BLaER1 (cell line): ENCODE measurements at regions not wholly inside any gene's neighbourhood (a gene's known extent, or its start where the extent isn't known, plus 50 kb on each side); places are given as distances from the start of the nearest gene placed in this dataset.

Source experiments
- H3K27ac ChIP-seq: shearing (Covaris generic); formaldehyde crosslinking; 2 replicates; pipeline ENCODE4 v1.8.1; 2022
- H3K27me3 ChIP-seq: shearing (Covaris generic); formaldehyde crosslinking; 2 replicates; pipeline ENCODE4 v1.8.1; 2022
- H3K36me3 ChIP-seq: shearing (Covaris generic); formaldehyde crosslinking; 2 replicates; pipeline ENCODE4 v1.8.1; 2022
- H3K4me1 ChIP-seq: shearing (Covaris generic); formaldehyde crosslinking; 2 replicates; pipeline ENCODE4 v1.8.1; 2022
- H3K4me2 ChIP-seq: shearing (Covaris generic); formaldehyde crosslinking; 2 replicates; pipeline ENCODE4 v1.8.1; 2022
- H3K4me3 ChIP-seq: shearing (Covaris generic); formaldehyde crosslinking; 2 replicates; pipeline ENCODE4 v1.8.1; 2022
- H3K9ac ChIP-seq: shearing (Covaris generic); formaldehyde crosslinking; 2 replicates; pipeline ENCODE4 v1.8.1; 2022
- H3K9me3 ChIP-seq: shearing (Covaris generic); formaldehyde crosslinking; 2 replicates; pipeline ENCODE4 v1.8.1; 2022
- H4K20me1 ChIP-seq: shearing (Covaris generic); formaldehyde crosslinking; 2 replicates; pipeline ENCODE4 v1.8.1; 2022
- Cebpa-rat ChIP-seq: shearing (Covaris generic); IDR thresholded peaks from 2 replicates; pipeline ENCODE4 v1.8.1; 2022

GRCh38 chr1:229086686-229087085 is 184.2 kb upstream of the RAB4A start:
- Histone ChIP-seq H3K27me3 (no peaks in the 10 kb centered on the region), H4K20me1 (no peaks in the 10 kb centered on the region), H3K9me3 (peaks cover 21% of the 10 kb centered on the region), H3K9ac (no peak overlapping the region), H3K36me3 (no peaks in the 10 kb centered on the region), H3K4me1 (peaks cover 3% of the 10 kb centered on the region), H3K4me2 (no peak overlapping the region), H3K27ac (no peak overlapping the region), H3K4me3 (no peak overlapping the region)
- TF ChIP-seq Cebpa-rat, result no peak

- no peaks in the 10 kb centered on the region for H3K36me3 ChIP-seq
- H3K9me3 ChIP-seq, result peaks cover 15% of the 10 kb centered on the region
- no peak overlapping the region for H3K27ac ChIP-seq
- no peak for TF ChIP-seq Cebpa-rat
- no peak overlapping the region for H3K9ac ChIP-seq
- no peak overlapping the region for H3K4me3 ChIP-seq
- H4K20me1 ChIP-seq, result no peaks in the 10 kb centered on the region
- H3K27me3 ChIP-seq, result no peaks in the 10 kb centered on the region
- no peak overlapping the region for H3K4me2 ChIP-seq
- peaks cover 9% of the 10 kb centered on the region for H3K4me1 ChIP-seq
Measured at GRCh38 chr1:229087339-229087738, 183.6 kb upstream of the RAB4A start.

- no peak for TF ChIP-seq Cebpa-rat
- Histone ChIP-seq H3K4me1 (peaks cover 15% of the 10 kb centered on the region), H3K4me3 (no peak overlapping the region), H3K27ac (no peak overlapping the region), H4K20me1 (no peaks in the 10 kb centered on the region), H3K9me3 (peaks cover 9% of the 10 kb centered on the region), H3K27me3 (no peaks in the 10 kb centered on the region), H3K36me3 (no peaks in the 10 kb centered on the region), H3K9ac (no peak overlapping the region), H3K4me2 (no peak overlapping the region)
Measured at GRCh38 chr1:229087906-229088305, 183.0 kb upstream of the RAB4A start.

- Histone ChIP-seq H3K4me2 (no peak overlapping the region), H3K36me3 (no peaks in the 10 kb centered on the region), H3K9me3 (peaks cover 1% of the 10 kb centered on the region; the same call in 1 of the 2 replicates), H3K27me3 (no peaks in the 10 kb centered on the region), H3K4me3 (no peak overlapping the region), H3K9ac (no peak overlapping the region), H3K4me1 (peaks cover 20% of the 10 kb centered on the region), H3K27ac (no peak overlapping the region), H4K20me1 (no peaks in the 10 kb centered on the region)
- no peak for TF ChIP-seq Cebpa-rat
Measured at GRCh38 chr1:229088711-229089110, 182.2 kb upstream of the RAB4A start.

- Histone ChIP-seq H3K4me3 (no peak overlapping the region), H3K36me3 (no peaks in the 10 kb centered on the region), H3K9ac (no peak overlapping the region), H3K27me3 (no peaks in the 10 kb centered on the region), H3K9me3 (no peaks in the 10 kb centered on the region), H3K27ac (no peak overlapping the region), H4K20me1 (no peaks in the 10 kb centered on the region), H3K4me1 (peaks cover 20% of the 10 kb centered on the region), H3K4me2 (no peak overlapping the region)
- no peak for TF ChIP-seq Cebpa-rat
Measured at GRCh38 chr1:229089586-229090208, 181.2 kb upstream of the RAB4A start.

GRCh38 chr1:229091721-229092136 is 179.2 kb upstream of the RAB4A start:
- H3K27ac ChIP-seq, result no peak overlapping the region
- no peaks in the 10 kb centered on the region for H3K36me3 ChIP-seq
- peak overlapping the region; percentile 73 for H3K4me2 ChIP-seq
- peaks cover 20% of the 10 kb centered on the region for H3K4me1 ChIP-seq
- H3K9me3 ChIP-seq, result peaks cover 5% of the 10 kb centered on the region; the same call in 1 of the 2 replicates
- no peak overlapping the region for H3K4me3 ChIP-seq
- H3K9ac ChIP-seq, result no peak overlapping the region
- no peaks in the 10 kb centered on the region for H3K27me3 ChIP-seq
- TF ChIP-seq Cebpa-rat, result no peak
- no peaks in the 10 kb centered on the region for H4K20me1 ChIP-seq

GRCh38 chr1:229092377-229093237 is 178.3 kb upstream of the RAB4A start:
- H3K4me2 ChIP-seq, result peak overlapping the region; percentile 73
- H3K27ac ChIP-seq, result no peak overlapping the region
- no peaks in the 10 kb centered on the region for H3K27me3 ChIP-seq
- peaks cover 5% of the 10 kb centered on the region; the same call in 1 of the 2 replicates for H3K9me3 ChIP-seq
- H3K36me3 ChIP-seq, result no peaks in the 10 kb centered on the region
- H3K4me3 ChIP-seq, result no peak overlapping the region
- peaks cover 20% of the 10 kb centered on the region for H3K4me1 ChIP-seq
- H4K20me1 ChIP-seq, result no peaks in the 10 kb centered on the region
- no peak overlapping the region for H3K9ac ChIP-seq
- no peak for TF ChIP-seq Cebpa-rat

- no peak for TF ChIP-seq Cebpa-rat
- H3K27ac ChIP-seq, result no peak overlapping the region
- H4K20me1 ChIP-seq, result no peaks in the 10 kb centered on the region
- peaks cover 5% of the 10 kb centered on the region; the same call in 1 of the 2 replicates for H3K9me3 ChIP-seq
- H3K27me3 ChIP-seq, result no peaks in the 10 kb centered on the region
- no peak overlapping the region for H3K4me3 ChIP-seq
- H3K36me3 ChIP-seq, result no peaks in the 10 kb centered on the region
- no peak overlapping the region for H3K9ac ChIP-seq
- peak overlapping the region; percentile 73 for H3K4me2 ChIP-seq
- peaks cover 20% of the 10 kb centered on the region for H3K4me1 ChIP-seq
Measured at GRCh38 chr1:229093238-229093540, 177.7 kb upstream of the RAB4A start.

- Histone ChIP-seq H3K27ac (no peak overlapping the region), H3K27me3 (no peaks in the 10 kb centered on the region), H3K4me3 (no peak overlapping the region), H3K9ac (no peak overlapping the region), H4K20me1 (no peaks in the 10 kb centered on the region), H3K36me3 (no peaks in the 10 kb centered on the region), H3K4me2 (no peak overlapping the region), H3K9me3 (peaks cover 5% of the 10 kb centered on the region; the same call in 1 of the 2 replicates), H3K4me1 (peaks cover 20% of the 10 kb centered on the region)
- no peak for TF ChIP-seq Cebpa-rat
Measured at GRCh38 chr1:229093609-229094336, 177.1 kb upstream of the RAB4A start.
